K562 (cell line): ENCODE measurements at regions not wholly inside any gene's neighbourhood (a gene's known extent, or its start where the extent isn't known, plus 50 kb on each side); places are given as distances from the start of the nearest gene placed in this dataset.

Experiments used
- ATAC-seq: fragments of 200-7000 bp; cut with Tn5 transposase; 3 replicates; pipeline ENCODE4 v1.9.1; 2020; ENCODE audit warnings: moderate library complexity
- BruUV-seq: library from RNA; stranded (reverse); fragments of 400-500 nt; replicated peaks from 2 replicates; lab custom pipeline; 2021; lab: Mats Ljungman, UMichigan
- CTCF ChIA-PET: fragments of 300-600 bp; formaldehyde crosslinking; extraction: SDS; loops from one replicate; lab custom pipeline; 2021; ENCODE audit warnings: low intra/inter-chr PET ratio; lab: Yijun Ruan, JAX
- POLR2A ChIA-PET: fragments of 300-600, 350-650 bp; sonication (Branson Sonifier 250); formaldehyde crosslinking; extraction: SDS; loops from one replicate; lab custom pipeline; 2021; ENCODE audit warnings: antibody characterized with exemption, inconsistent platforms; lab: Yijun Ruan, JAX
- DNase-seq, 4 experiments: peaks; one replicate each; pipeline versions ENCODE4 v3.0.0 to v3.0.0-alpha.2; 2011 to 2018; ENCODE audit warnings: low spot score in 3 of 4, mixed read lengths in 3 of 4; ENCODE audit errors: extremely low read depth in 1 of 4
- FAIRE-seq: peaks from 2 replicates; lab custom pipeline; 2011; peaks lifted over from hg19 to GRCh38; lab: Jason Lieb, UNC
- H2AFZ ChIP-seq: 2 replicates; pipeline ENCODE4 v1.6.0; 2011; ENCODE audit warnings: low read depth, low read length, control low read depth, inconsistent platforms
- H3K27ac ChIP-seq: fragments of 200-600 bp; 3 replicates; pipeline ENCODE4 v1.8.0; 2011; ENCODE audit warnings: low read depth, mild to moderate bottlenecking, control low read depth, inconsistent platforms, low read length, moderate library complexity, mixed read lengths; ENCODE audit errors: extremely low read depth
- H3K27me3 ChIP-seq, 2 experiments: fragments of 300-600 bp in 1 of 2; 2 replicates in 1 of 2; 3 replicates in 1 of 2; pipeline versions ENCODE4 v1.6.0 to v1.8.0; 2011; ENCODE audit warnings: inconsistent platforms in 2 of 2, low read length in 2 of 2, mild to moderate bottlenecking in 1 of 2, mixed read lengths in 1 of 2, moderate library complexity in 1 of 2; ENCODE audit not compliant: control insufficient read depth in 2 of 2, insufficient read depth in 2 of 2
- H3K36me3 ChIP-seq: fragments of 300-600 bp; 3 replicates; pipeline ENCODE4 v1.8.0; 2011; ENCODE audit warnings: mild to moderate bottlenecking, low read length, inconsistent platforms; ENCODE audit not compliant: control insufficient read depth, insufficient read depth
- H3K4me1 ChIP-seq, 2 experiments: fragments of 200-600 bp in 1 of 2; replicated peaks in 1 of 2; 2 replicates in 1 of 2; 3 replicates in 1 of 2; pipeline versions ENCODE4 v1.5.1 to v1.8.0; 2011; ENCODE audit warnings: inconsistent platforms in 2 of 2, low read length in 2 of 2, mild to moderate bottlenecking in 1 of 2, mixed read lengths in 1 of 2, moderate library complexity in 1 of 2; ENCODE audit not compliant: control insufficient read depth in 2 of 2, insufficient read depth in 2 of 2
- H3K4me2 ChIP-seq: 2 replicates; pipeline ENCODE4 v1.6.1; 2011; ENCODE audit warnings: low read length, control low read depth, inconsistent platforms, mixed read lengths; ENCODE audit not compliant: insufficient read depth
- H3K4me3 ChIP-seq: fragments of 200-600 bp; sonication (generic), shearing (Covaris generic); 2 replicates; pipeline ENCODE4 v1.5.1; 2016; ENCODE audit warnings: control low read depth, inconsistent platforms
- H3K79me2 ChIP-seq: fragments of 200-600 bp; 3 replicates; pipeline ENCODE4 v1.8.0; 2011; ENCODE audit warnings: low read length, inconsistent platforms; ENCODE audit not compliant: control insufficient read depth, insufficient read depth
- H3K9ac ChIP-seq, 2 experiments: 2 replicates each; pipeline versions ENCODE4 v1.6.0 to v1.6.1; 2011; ENCODE audit warnings: low read depth in 2 of 2, low read length in 2 of 2, control low read depth in 1 of 2, inconsistent platforms in 1 of 2, mild to moderate bottlenecking in 1 of 2, mixed read lengths in 1 of 2; ENCODE audit not compliant: insufficient read depth in 1 of 2
- H3K9me1 ChIP-seq: one replicate; pipeline ENCODE4 v1.6.0; 2011; ENCODE audit warnings: inconsistent platforms, mild to moderate bottlenecking, low read length, moderate library complexity; ENCODE audit not compliant: control insufficient read depth, insufficient read depth
- H3K9me3 ChIP-seq: replicated peaks from 2 replicates; pipeline ENCODE4 v1.5.1; 2011; ENCODE audit warnings: low read depth, low read length, inconsistent platforms; ENCODE audit not compliant: control insufficient read depth, insufficient read depth
- H4K20me1 ChIP-seq: replicated peaks from 2 replicates; pipeline ENCODE4 v1.6.1; 2011; ENCODE audit warnings: low read length, inconsistent platforms, mixed read lengths; ENCODE audit not compliant: control insufficient read depth, insufficient read depth
- ARID3A ChIP-seq: IDR thresholded peaks from 2 replicates; pipeline ENCODE4 v1.6.1; 2012; ENCODE audit warnings: low read depth, low read length, improper control_type of control experiment, borderline replicate concordance
- FOXM1 ChIP-seq, 2 experiments: fragments of 450-650 bp in 1 of 2; sonication (generic) in 1 of 2; formaldehyde crosslinking in 1 of 2; IDR thresholded peaks; 2 replicates each; pipeline versions ENCODE4 v1.6.1 to v1.9.0; 2017 to 2022; ENCODE audit warnings: low read depth in 2 of 2, mild to moderate bottlenecking in 2 of 2, missing genetic modification reagents in 1 of 2, moderate library complexity in 1 of 2
- KLF10 ChIP-seq: fragments of 250-450 bp; sonication (Bioruptor Pico); IDR thresholded peaks from 2 replicates; pipeline ENCODE4 v1.6.1; 2021; ENCODE audit warnings: matching md5 sums
- NEUROD1 ChIP-seq: fragments of 150-350 bp; IDR thresholded peaks from 2 replicates; pipeline ENCODE4 v1.6.1; 2014; ENCODE audit warnings: borderline replicate concordance, low read length, low read depth; ENCODE audit not compliant: partially characterized antibody
- SUPT5H ChIP-seq: fragments of 450-650 bp; IDR thresholded peaks from 2 replicates; pipeline ENCODE4 v1.6.1; 2016
- TAF1 ChIP-seq: IDR thresholded peaks from 2 replicates; pipeline ENCODE4 v1.6.1; 2011; ENCODE audit warnings: mild to moderate bottlenecking, low read length, moderate library complexity; ENCODE audit not compliant: insufficient read depth, control insufficient read depth, severe bottlenecking; ENCODE audit errors: extremely low read depth
- THRB ChIP-seq: fragments of 450-650 bp; formaldehyde crosslinking; conservative IDR thresholded peaks from 2 replicates; pipeline ENCODE4 v1.4.0; 2022; ENCODE audit warnings: mild to moderate bottlenecking, missing genetic modification characterization
- ZNF140 ChIP-seq: fragments of 250-450 bp; sonication (Bioruptor Pico); IDR thresholded peaks from 2 replicates; pipeline ENCODE4 v1.8.0; 2021; ENCODE audit warnings: moderate library complexity, mild to moderate bottlenecking, inconsistent platforms
- ZNF3 ChIP-seq: fragments of 250-450 bp; sonication (Bioruptor Pico); IDR thresholded peaks from 2 replicates; pipeline ENCODE4 v1.5.0; 2021; ENCODE audit warnings: mild to moderate bottlenecking, moderate library complexity
- ZNF79 ChIP-seq: fragments of 250-450 bp; sonication (Bioruptor Pico); IDR thresholded peaks from 2 replicates; pipeline ENCODE4 v1.4.0; 2020; ENCODE audit warnings: low read depth, mild to moderate bottlenecking, moderate library complexity
- ZNF830 ChIP-seq: fragments of 250-450 bp; sonication (Bioruptor Pico); IDR thresholded peaks from 2 replicates; pipeline ENCODE4 v1.5.0; 2021; ENCODE audit warnings: mild to moderate bottlenecking
- ZZZ3 ChIP-seq: fragments of 450-650 bp; IDR thresholded peaks from 2 replicates; pipeline ENCODE4 v1.6.1; 2016; ENCODE audit warnings: antibody characterized with exemption, mild to moderate bottlenecking, moderate library complexity
- WGBS: fragments of 100-300 bp; shearing (Covaris generic); methylation state at CpG from one replicate; pipeline ENCODE4 v1.1.6; 2016; ENCODE audit warnings: low coverage, mixed read lengths; ENCODE audit not compliant: insufficient coverage; ENCODE audit errors: missing lambda C conversion rate; 5-methylcytosine and 5-hydroxymethylcytosine counted together
- in situ Hi-C: fragments of 300-500 bp; cut with MboI; formaldehyde crosslinking; loops from 4 replicates; pipeline ENCODE4 v1.15.0; 2018; ENCODE audit warnings: inconsistent platforms, mixed read lengths
- intact Hi-C: fragments of 100-400 bp; cut with micrococcal nuclease; formaldehyde crosslinking; loops from 2 replicates; pipeline ENCODE4 v1.14.2; 2022

GRCh38 chr7:134371971-134372370, 55.2 kb upstream of the SLC35B4 start:
- DNase-seq (no peak), FAIRE-seq (no peak), ATAC-seq (no peak)
- WGBS = 0% methylated on average over 5 of the region's 5 CpGs
- H3K79me2 ChIP-seq = no peaks in the 10 kb centered on the region
- no peaks in the 10 kb centered on the region for H3K9me1 ChIP-seq
- no peaks in the 10 kb centered on the region for H3K4me1 ChIP-seq
- no TSS peak for BruUV-seq
- in situ Hi-C loops (no loop called here), intact Hi-C loops (no loop called here)
- no peaks in the 10 kb centered on the region for H3K9me3 ChIP-seq
- H2AFZ ChIP-seq = no peak overlapping the region
- POLR2A ChIA-PET = interaction anchor here (0.9 kb wide), 1 partner anchor 81 kb away, joined by 3 read pairs; no protein-coding TSS in a partner anchor
- no peak overlapping the region for H3K27ac ChIP-seq
- CTCF ChIA-PET = no interaction called here
- H3K4me2 ChIP-seq = no peak overlapping the region
- no peak overlapping the region for H3K4me3 ChIP-seq
- TF ChIP-seq ZNF830 (CRISPR knock-in tag) (no peak), THRB (CRISPR knock-in tag) (no peak), FOXM1 (IDR thresholded peaks at IDR 0.05; ENCODE audit: low read depth) (no peak), FOXM1 (CRISPR knock-in tag; IDR thresholded peaks at IDR 0.05; ENCODE audit: low read depth) (no peak), NEUROD1 (no peak), KLF10 (CRISPR knock-in tag) (no peak), ZZZ3 (no peak), ZNF140 (no peak), ARID3A (no peak), TAF1 (no peak), SUPT5H (no peak), ZNF3 (no peak), ZNF79 (no peak)
- H3K27me3 ChIP-seq = peaks cover 32 to 36% of the 10 kb centered on the region in 2 experiments
- no peak overlapping the region for H3K9ac ChIP-seq
- no peaks in the 10 kb centered on the region for H3K36me3 ChIP-seq
- 0 out of 2 replicates have a peak, but pooled peaks cover 3% of the 10 kb centered on the region for H4K20me1 ChIP-seq
